ENCODE measurements at regions not wholly inside any gene's neighbourhood (a gene's known extent, or its start where the extent isn't known, plus 50 kb on each side); places are given as distances from the start of the nearest gene placed in this dataset.

GRCh38 chr2:156903335-156903734 lies 354.2 kb upstream of the GALNT5 start:
- FAIRE-seq (no peak), DNase-seq (ENCODE audit: low read depth, low spot score) (no peak), ATAC-seq (no peak)
- Histone ChIP-seq H3K4me1 (ENCODE audit: control insufficient read depth, insufficient read depth, low read length) (no peaks in the 10 kb centered on the region), H3K4me3 (no peak overlapping the region), H3K27ac (ENCODE audit: control insufficient read depth, insufficient read depth) (no peak overlapping the region), H3K36me3 (ENCODE audit: control insufficient read depth in 2 of 2, insufficient read depth in 2 of 2, low read length in 1 of 2) (no peaks in the 10 kb centered on the region), H3K9ac (ENCODE audit: control insufficient read depth, insufficient read depth, low read length) (no peak overlapping the region), H3K4me2 (ENCODE audit: control insufficient read depth, insufficient read depth) (no peak overlapping the region), H4K20me1 (ENCODE audit: control insufficient read depth, insufficient read depth) (no peaks in the 10 kb centered on the region), H3K9me3 (replicated peaks; ENCODE audit: control insufficient read depth, insufficient read depth, low read length) (no peaks in the 10 kb centered on the region), H3K27me3 (replicated peaks in 1 of 2; ENCODE audit: control insufficient read depth in 2 of 2, insufficient read depth in 2 of 2, low read length in 1 of 2) (no peaks in the 10 kb centered on the region), H2AFZ (ENCODE audit: control insufficient read depth, low read depth, low read length) (no peak overlapping the region), H3K79me2 (ENCODE audit: control insufficient read depth, insufficient read depth, low read length) (no peaks in the 10 kb centered on the region)
- CTCF ChIA-PET, result no interaction called here
- no TSS peak for BruUV-seq (replicated peaks)
- POLR2A ChIA-PET, result interaction anchor here (0.5 kb wide), 1 partner anchor 34 kb away, joined by 5 read pairs; no protein-coding TSS in a partner anchor
- RAD21 ChIA-PET (ENCODE audit: unreplicated experiment), result no interaction called here
- TF ChIP-seq GATAD2B (conservative IDR thresholded peaks at IDR 0.05; ENCODE audit: low read depth) (no peak), CBFB (IDR thresholded peaks at IDR 0.05; ENCODE audit: low read depth) (no peak)
- TF ChIP-seq, protein P1, sequence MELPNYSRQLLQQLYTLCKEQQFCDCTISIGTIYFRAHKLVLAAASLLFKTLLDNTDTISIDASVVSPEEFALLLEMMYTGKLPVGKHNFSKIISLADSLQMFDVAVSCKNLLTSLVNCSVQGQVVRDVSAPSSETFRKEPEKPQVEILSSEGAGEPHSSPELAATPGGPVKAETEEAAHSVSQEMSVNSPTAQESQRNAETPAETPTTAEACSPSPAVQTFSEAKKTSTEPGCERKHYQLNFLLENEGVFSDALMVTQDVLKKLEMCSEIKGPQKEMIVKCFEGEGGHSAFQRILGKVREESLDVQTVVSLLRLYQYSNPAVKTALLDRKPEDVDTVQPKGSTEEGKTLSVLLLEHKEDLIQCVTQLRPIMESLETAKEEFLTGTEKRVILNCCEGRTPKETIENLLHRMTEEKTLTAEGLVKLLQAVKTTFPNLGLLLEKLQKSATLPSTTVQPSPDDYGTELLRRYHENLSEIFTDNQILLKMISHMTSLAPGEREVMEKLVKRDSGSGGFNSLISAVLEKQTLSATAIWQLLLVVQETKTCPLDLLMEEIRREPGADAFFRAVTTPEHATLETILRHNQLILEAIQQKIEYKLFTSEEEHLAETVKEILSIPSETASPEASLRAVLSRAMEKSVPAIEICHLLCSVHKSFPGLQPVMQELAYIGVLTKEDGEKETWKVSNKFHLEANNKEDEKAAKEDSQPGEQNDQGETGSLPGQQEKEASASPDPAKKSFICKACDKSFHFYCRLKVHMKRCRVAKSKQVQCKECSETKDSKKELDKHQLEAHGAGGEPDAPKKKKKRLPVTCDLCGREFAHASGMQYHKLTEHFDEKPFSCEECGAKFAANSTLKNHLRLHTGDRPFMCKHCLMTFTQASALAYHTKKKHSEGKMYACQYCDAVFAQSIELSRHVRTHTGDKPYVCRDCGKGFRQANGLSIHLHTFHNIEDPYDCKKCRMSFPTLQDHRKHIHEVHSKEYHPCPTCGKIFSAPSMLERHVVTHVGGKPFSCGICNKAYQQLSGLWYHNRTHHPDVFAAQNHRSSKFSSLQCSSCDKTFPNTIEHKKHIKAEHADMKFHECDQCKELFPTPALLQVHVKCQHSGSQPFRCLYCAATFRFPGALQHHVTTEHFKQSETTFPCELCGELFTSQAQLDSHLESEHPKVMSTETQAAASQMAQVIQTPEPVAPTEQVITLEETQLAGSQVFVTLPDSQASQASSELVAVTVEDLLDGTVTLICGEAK (IDR thresholded peaks at IDR 0.05; ENCODE audit: borderline replicate concordance), result no peak
- TF ChIP-seq, protein P2, sequence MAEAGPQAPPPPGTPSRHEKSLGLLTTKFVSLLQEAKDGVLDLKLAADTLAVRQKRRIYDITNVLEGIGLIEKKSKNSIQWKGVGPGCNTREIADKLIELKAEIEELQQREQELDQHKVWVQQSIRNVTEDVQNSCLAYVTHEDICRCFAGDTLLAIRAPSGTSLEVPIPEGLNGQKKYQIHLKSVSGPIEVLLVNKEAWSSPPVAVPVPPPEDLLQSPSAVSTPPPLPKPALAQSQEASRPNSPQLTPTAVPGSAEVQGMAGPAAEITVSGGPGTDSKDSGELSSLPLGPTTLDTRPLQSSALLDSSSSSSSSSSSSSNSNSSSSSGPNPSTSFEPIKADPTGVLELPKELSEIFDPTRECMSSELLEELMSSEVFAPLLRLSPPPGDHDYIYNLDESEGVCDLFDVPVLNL (IDR thresholded peaks at IDR 0.05; ENCODE audit: low read depth, low read length), result no peak
- intact Hi-C loops (cut with micrococcal nuclease; ENCODE audit: unreplicated experiment) (no loop called here), in situ Hi-C loops (cut with MboI) (no loop called here)
- SMC1A ChIA-PET (ENCODE audit: uncharacterized antibody, unreplicated experiment), result no interaction called here
